ENCODE measurements at regions not wholly inside any gene's neighbourhood (a gene's known extent, or its start where the extent isn't known, plus 50 kb on each side); places are given as distances from the start of the nearest gene placed in this dataset.

GRCh38 chr21:43297989-43298388 lies 128.9 kb downstream of the SIK1 start:
- Mint-ChIP-seq H3K27ac (no peak overlapping the region), H3K4me1 (no peaks in the 10 kb centered on the region), H3K27me3 (ENCODE audit: insufficient read depth) (no peaks in the 10 kb centered on the region), H3K9me3 (no peaks in the 10 kb centered on the region), H3K4me3 (no peak overlapping the region), H3K36me3 (ENCODE audit: low read depth) (no peaks in the 10 kb centered on the region)
- Histone ChIP-seq H3K36me3 (ENCODE audit: control insufficient read depth, insufficient read depth, low read length) (no peaks in the 10 kb centered on the region), H3K4me1 (ENCODE audit: control insufficient read depth, insufficient read depth, low read length) (no peaks in the 10 kb centered on the region), H3K27ac (ENCODE audit: low read depth, low read length) (no peak overlapping the region), H3K9ac (ENCODE audit: extremely low read depth, low read length, poor library complexity, severe bottlenecking) (no peak overlapping the region), H3K4me3 (ENCODE audit: low read length) (no peak overlapping the region), H3K27me3 (ENCODE audit: control insufficient read depth, insufficient read depth, low read length, poor library complexity, severe bottlenecking) (no peaks in the 10 kb centered on the region), H3K9me3 (ENCODE audit: control insufficient read depth, low read length) (no peaks in the 10 kb centered on the region)
- no peak for TF ChIP-seq CTCF (conservative IDR thresholded peaks at IDR 0.05)
- 89 to 97% methylated on average over 11 of the region's 11 CpGs for WGBS, 2 experiments (ENCODE audit: insufficient coverage in 1 of 2, insufficient read length in 1 of 2)
- no peak for DNase-seq

GRCh38 chr21:43297391-43297981 lies 128.7 kb downstream of the CRYAA start:
- Mint-ChIP-seq H3K9me3 (no peaks in the 10 kb centered on the region), H3K36me3 (ENCODE audit: low read depth) (no peaks in the 10 kb centered on the region), H3K27me3 (ENCODE audit: insufficient read depth) (no peaks in the 10 kb centered on the region), H3K4me1 (no peaks in the 10 kb centered on the region), H3K4me3 (no peak overlapping the region), H3K27ac (no peak overlapping the region)
- Histone ChIP-seq H3K9me3 (ENCODE audit: control insufficient read depth, low read length) (no peaks in the 10 kb centered on the region), H3K9ac (ENCODE audit: extremely low read depth, low read length, poor library complexity, severe bottlenecking) (no peak overlapping the region), H3K4me3 (ENCODE audit: low read length) (no peak overlapping the region), H3K27me3 (ENCODE audit: control insufficient read depth, insufficient read depth, low read length, poor library complexity, severe bottlenecking) (no peaks in the 10 kb centered on the region), H3K36me3 (ENCODE audit: control insufficient read depth, insufficient read depth, low read length) (no peaks in the 10 kb centered on the region), H3K27ac (ENCODE audit: low read depth, low read length) (no peak overlapping the region), H3K4me1 (ENCODE audit: control insufficient read depth, insufficient read depth, low read length) (no peaks in the 10 kb centered on the region)
- 92 to 93% methylated on average over 9 to 18 of the region's 18 CpGs for WGBS, 2 experiments (ENCODE audit: insufficient coverage in 1 of 2, insufficient read length in 1 of 2)
- DNase-seq: no peak
- TF ChIP-seq CTCF (conservative IDR thresholded peaks at IDR 0.05): no peak

- Mint-ChIP-seq H3K27ac (no peak overlapping the region), H3K27me3 (ENCODE audit: insufficient read depth) (no peaks in the 10 kb centered on the region), H3K4me3 (no peak overlapping the region), H3K4me1 (no peaks in the 10 kb centered on the region), H3K9me3 (no peaks in the 10 kb centered on the region), H3K36me3 (ENCODE audit: low read depth) (no peaks in the 10 kb centered on the region)
- Histone ChIP-seq H3K9me3 (ENCODE audit: control insufficient read depth, low read length) (no peaks in the 10 kb centered on the region), H3K27me3 (ENCODE audit: control insufficient read depth, insufficient read depth, low read length, poor library complexity, severe bottlenecking) (no peaks in the 10 kb centered on the region), H3K9ac (ENCODE audit: extremely low read depth, low read length, poor library complexity, severe bottlenecking) (no peak overlapping the region), H3K27ac (ENCODE audit: low read depth, low read length) (no peak overlapping the region), H3K4me3 (ENCODE audit: low read length) (no peak overlapping the region), H3K4me1 (ENCODE audit: control insufficient read depth, insufficient read depth, low read length) (no peaks in the 10 kb centered on the region), H3K36me3 (ENCODE audit: control insufficient read depth, insufficient read depth, low read length) (no peaks in the 10 kb centered on the region)
- WGBS, 2 experiments (ENCODE audit: insufficient coverage in 1 of 2, insufficient read length in 1 of 2): 93% methylated on average over 8 to 13 of the region's 14 CpGs
- DNase-seq: no peak
- no peak for TF ChIP-seq CTCF (conservative IDR thresholded peaks at IDR 0.05)
These were observed 126.5 kb downstream of the CRYAA start for GRCh38 chr21:43295066-43295958.
